Stimulated activated CD4-positive, alpha-beta T cell treated with anti-CD3 and anti-CD28 coated beads, Interleukin-1b, Interleukin-23, amount 100 ng/mL, for 24 hours (primary cell): ENCODE measurements at regions not wholly inside any gene's neighbourhood (a gene's known extent, or its start where the extent isn't known, plus 50 kb on each side); places are given as distances from the start of the nearest gene placed in this dataset.

Experiments
- DNase-seq, 4 experiments: peaks; one replicate each; pipeline ENCODE4 v3.0.0-alpha.2; 2020; ENCODE audit warnings: low read depth in 4 of 4, low spot score in 1 of 4

GRCh38 chr6:103979308-103979707 is 880.4 kb downstream of the HACE1 start:
- DNase-seq = no peak

- DNase-seq = no peak
Observed at GRCh38 chr6:103937389-103937788, 922.3 kb downstream of the HACE1 start.

- no peak for DNase-seq
Observed at GRCh38 chr6:103925317-103925716, 934.4 kb downstream of the HACE1 start.

- DNase-seq = no peak
Observed at GRCh38 chr6:103910018-103910417, 949.7 kb downstream of the HACE1 start.

GRCh38 chr6:103908898-103909297 is 950.8 kb downstream of the HACE1 start:
- DNase-seq = no peak

GRCh38 chr6:103895136-103895535 is 964.6 kb downstream of the HACE1 start:
- no peak for DNase-seq

- no peak for DNase-seq
Observed at GRCh38 chr6:103893141-103893581, 966.6 kb downstream of the HACE1 start.

- no peak for DNase-seq
Observed at GRCh38 chr6:103886951-103887350, 972.8 kb downstream of the HACE1 start.

- DNase-seq = no peak
Observed at GRCh38 chr6:103885446-103885845, 974.3 kb downstream of the HACE1 start.

- no peak for DNase-seq
Observed at GRCh38 chr6:103879800-103880199, 979.9 kb downstream of the HACE1 start.

- DNase-seq = no peak
Observed at GRCh38 chr6:103875221-103875620, 984.5 kb downstream of the HACE1 start.

- DNase-seq = no peak
Observed at GRCh38 chr6:103874575-103874974, 985.1 kb downstream of the HACE1 start.

- no peak for DNase-seq
Observed at GRCh38 chr6:103872678-103873077, 987.0 kb downstream of the HACE1 start.

- DNase-seq = no peak
Observed at GRCh38 chr6:103872233-103872632, 987.5 kb downstream of the HACE1 start.

- no peak for DNase-seq
Observed at GRCh38 chr6:103870970-103871369, 988.7 kb downstream of the HACE1 start.

GRCh38 chr6:103862297-103862696 is 997.4 kb downstream of the HACE1 start:
- no peak for DNase-seq

GRCh38 chr6:103858003-103858402 is 1001.7 kb downstream of the HACE1 start:
- no peak for DNase-seq

GRCh38 chr6:103855750-103856149 is 1004.0 kb downstream of the HACE1 start:
- DNase-seq = no peak

- no peak for DNase-seq
Observed at GRCh38 chr6:103854059-103854458, 1005.7 kb downstream of the HACE1 start.

GRCh38 chr6:103838457-103838856 is 1021.3 kb downstream of the HACE1 start:
- no peak for DNase-seq

GRCh38 chr6:103826209-103826608 is 1033.5 kb downstream of the HACE1 start:
- DNase-seq = no peak

- DNase-seq = no peak
Observed at GRCh38 chr6:103820148-103820547, 1039.6 kb downstream of the HACE1 start.

- DNase-seq = no peak
Observed at GRCh38 chr6:103819509-103819908, 1040.2 kb downstream of the HACE1 start.

GRCh38 chr6:103812970-103813369 is 1046.7 kb downstream of the HACE1 start:
- no peak for DNase-seq
